GM12891 (cell line): ENCODE measurements at regions not wholly inside any gene's neighbourhood (a gene's known extent, or its start where the extent isn't known, plus 50 kb on each side); places are given as distances from the start of the nearest gene placed in this dataset.

Experiments
- PAX5 ChIP-seq: IDR thresholded peaks from 2 replicates; pipeline ENCODE4 v1.6.1; 2011; ENCODE audit warnings: low read length, moderate library complexity, mild to moderate bottlenecking; ENCODE audit not compliant: insufficient read depth, severe bottlenecking
- POLR2A ChIP-seq: IDR thresholded peaks from 2 replicates; pipeline ENCODE4 v1.6.1; 2011; ENCODE audit warnings: low read depth, low read length, control low read depth
- POLR2AphosphoS5 ChIP-seq: IDR thresholded peaks from 2 replicates; pipeline ENCODE4 v1.6.1; 2011; ENCODE audit warnings: low read depth, low read length, control low read depth
- POU2F2 ChIP-seq: IDR thresholded peaks from 2 replicates; pipeline ENCODE4 v1.6.1; 2011; ENCODE audit warnings: low read depth, mild to moderate bottlenecking, control low read depth, low read length, moderate library complexity
- SPI1 ChIP-seq: IDR thresholded peaks from 2 replicates; pipeline ENCODE4 v1.6.1; 2011; ENCODE audit warnings: low read depth, low read length, control low read depth
- TAF1 ChIP-seq: IDR thresholded peaks from 2 replicates; pipeline ENCODE4 v1.6.1; 2011; ENCODE audit warnings: low read depth, low read length, control low read depth

DNA sequence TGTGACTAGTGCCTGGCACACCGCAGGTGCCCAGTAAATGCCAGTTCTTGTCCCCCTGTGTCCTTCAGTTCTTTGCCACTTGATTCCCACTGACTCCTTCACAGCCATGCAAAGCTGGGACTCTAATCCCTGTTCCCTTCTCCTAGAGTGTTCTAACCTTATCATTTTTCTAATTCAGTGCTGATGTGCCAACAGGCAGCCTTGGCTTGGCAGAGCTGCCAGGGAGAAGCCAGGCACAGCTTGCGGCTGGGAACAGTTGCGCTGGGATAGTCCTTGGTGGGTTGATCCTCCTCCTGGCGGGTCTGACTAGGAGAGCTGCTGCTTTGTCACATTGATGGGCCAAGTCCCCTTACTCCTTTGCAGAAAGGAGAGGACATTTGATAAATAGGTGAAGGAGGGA lies 654.2 kb downstream of the HS3ST4 start:
- TF ChIP-seq TAF1 (no peak), POLR2A (no peak), POLR2AphosphoS5 (no peak), PAX5 (no peak), POU2F2 (no peak), SPI1 (no peak)
